ENCODE measurements at regions not wholly inside any gene's neighbourhood (a gene's known extent, or its start where the extent isn't known, plus 50 kb on each side); places are given as distances from the start of the nearest gene placed in this dataset.

- no peak overlapping the region for H3K9ac ChIP-seq (ENCODE audit: low read depth in 1 of 2, low read length in 2 of 2)
- no peak overlapping the region for H3K4me3 ChIP-seq (ENCODE audit: low read depth in 1 of 2, low read length in 2 of 2)
- no peaks in the 10 kb centered on the region for H3K36me3 ChIP-seq (ENCODE audit: control insufficient read depth in 1 of 2, insufficient read depth in 2 of 2, low read length in 2 of 2)
These were observed 511.3 kb downstream of the QKI start for GRCh38 chr6:163925839-163926238.

GRCh38 chr6:163923658-163924411 lies 509.3 kb downstream of the QKI start:
- H3K9ac ChIP-seq (ENCODE audit: low read depth in 1 of 2, low read length in 2 of 2) = no peak overlapping the region
- H3K27me3 ChIP-seq (ENCODE audit: control insufficient read depth in 1 of 2, insufficient read depth in 2 of 2, low read length in 2 of 2) = no peaks in the 10 kb centered on the region
- peaks cover 0 to 3% of the 10 kb centered on the region in 2 donors for H3K9me3 ChIP-seq (ENCODE audit: control insufficient read depth in 1 of 2, low read length in 2 of 2)
- H3K36me3 ChIP-seq (ENCODE audit: control insufficient read depth in 1 of 2, insufficient read depth in 2 of 2, low read length in 2 of 2) = no peaks in the 10 kb centered on the region
- no peak overlapping the region for H3K27ac ChIP-seq (ENCODE audit: low read depth, low read length)
- H3K4me1 ChIP-seq (ENCODE audit: control insufficient read depth in 1 of 2, insufficient read depth in 2 of 2, low read length in 2 of 2) = no peaks in the 10 kb centered on the region
- H3K4me3 ChIP-seq (ENCODE audit: low read depth in 1 of 2, low read length in 2 of 2) = no peak overlapping the region

More at GRCh38 chr6:163925839-163926238, 511.3 kb downstream of the QKI start:
- Histone ChIP-seq H3K27ac (ENCODE audit: low read depth, low read length) (no peak overlapping the region), H3K9me3 (ENCODE audit: control insufficient read depth in 1 of 2, low read length in 2 of 2) (peaks cover 0 to 2% of the 10 kb centered on the region in 2 donors), H3K4me1 (ENCODE audit: control insufficient read depth in 1 of 2, insufficient read depth in 2 of 2, low read length in 2 of 2) (no peaks in the 10 kb centered on the region), H3K27me3 (ENCODE audit: control insufficient read depth in 1 of 2, insufficient read depth in 2 of 2, low read length in 2 of 2) (no peaks in the 10 kb centered on the region)

DNA sequence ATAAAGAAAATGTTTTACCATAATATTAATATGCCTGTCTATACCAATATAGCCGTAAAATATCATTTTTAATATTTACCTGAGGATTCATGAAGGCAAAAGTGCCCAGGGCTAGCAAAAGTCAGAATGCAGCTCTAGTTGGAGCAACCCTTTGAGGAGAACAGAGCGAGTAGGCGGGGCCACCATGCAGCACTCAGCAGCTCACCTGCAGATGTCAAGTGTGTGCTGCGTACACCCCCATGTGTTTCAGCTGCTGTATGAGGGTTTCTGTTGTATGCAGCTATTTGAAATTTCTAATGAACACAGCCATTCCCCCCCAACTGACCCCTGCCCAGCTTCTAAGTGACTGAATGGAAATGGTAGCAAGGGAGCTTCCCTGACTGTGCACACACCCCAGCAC lies 508.0 kb downstream of the QKI start:
- Histone ChIP-seq H3K4me1 (ENCODE audit: control insufficient read depth in 1 of 2, insufficient read depth in 2 of 2, low read length in 2 of 2) (no peaks in the 10 kb centered on the region), H3K9me3 (ENCODE audit: control insufficient read depth in 1 of 2, low read length in 2 of 2) (peaks cover 0 to 4% of the 10 kb centered on the region in 2 donors), H3K9ac (ENCODE audit: low read depth in 1 of 2, low read length in 2 of 2) (no peak overlapping the region), H3K27ac (ENCODE audit: low read depth, low read length) (no peak overlapping the region), H3K4me3 (ENCODE audit: low read depth in 1 of 2, low read length in 2 of 2) (no peak overlapping the region), H3K36me3 (ENCODE audit: control insufficient read depth in 1 of 2, insufficient read depth in 2 of 2, low read length in 2 of 2) (no peaks in the 10 kb centered on the region), H3K27me3 (ENCODE audit: control insufficient read depth in 1 of 2, insufficient read depth in 2 of 2, low read length in 2 of 2) (no peaks in the 10 kb centered on the region)

DNA sequence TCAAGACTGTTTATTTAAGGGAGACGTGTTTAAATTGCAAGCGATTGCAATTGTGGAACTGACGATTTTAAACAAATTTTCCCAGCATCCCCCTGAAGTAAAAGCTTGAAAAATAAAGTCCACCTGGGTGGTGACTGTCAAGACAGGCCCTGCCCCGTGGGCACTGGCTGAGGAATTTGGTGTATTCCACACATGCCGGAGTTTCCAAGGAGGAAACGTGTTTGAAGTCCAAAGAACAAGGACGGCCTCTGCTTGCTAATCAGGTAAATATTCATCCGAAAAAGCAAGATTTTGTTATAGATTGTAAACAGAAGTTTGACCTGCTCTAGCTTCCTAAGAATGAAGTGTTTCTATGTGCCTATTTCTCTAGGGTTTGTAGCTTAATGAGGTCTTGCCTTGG lies 505.1 kb downstream of the QKI start:
- Histone ChIP-seq H3K9me3 (ENCODE audit: control insufficient read depth in 1 of 2, low read length in 2 of 2) (peaks cover 0 to 2% of the 10 kb centered on the region in 2 donors), H3K9ac (ENCODE audit: low read depth in 1 of 2, low read length in 2 of 2) (no peak overlapping the region), H3K27ac (ENCODE audit: low read depth, low read length) (no peak overlapping the region), H3K27me3 (ENCODE audit: control insufficient read depth in 1 of 2, insufficient read depth in 2 of 2, low read length in 2 of 2) (no peaks in the 10 kb centered on the region), H3K4me1 (ENCODE audit: control insufficient read depth in 1 of 2, insufficient read depth in 2 of 2, low read length in 2 of 2) (no peaks in the 10 kb centered on the region), H3K4me3 (ENCODE audit: low read depth in 1 of 2, low read length in 2 of 2) (no peak overlapping the region), H3K36me3 (ENCODE audit: control insufficient read depth in 1 of 2, insufficient read depth in 2 of 2, low read length in 2 of 2) (no peaks in the 10 kb centered on the region)

DNA sequence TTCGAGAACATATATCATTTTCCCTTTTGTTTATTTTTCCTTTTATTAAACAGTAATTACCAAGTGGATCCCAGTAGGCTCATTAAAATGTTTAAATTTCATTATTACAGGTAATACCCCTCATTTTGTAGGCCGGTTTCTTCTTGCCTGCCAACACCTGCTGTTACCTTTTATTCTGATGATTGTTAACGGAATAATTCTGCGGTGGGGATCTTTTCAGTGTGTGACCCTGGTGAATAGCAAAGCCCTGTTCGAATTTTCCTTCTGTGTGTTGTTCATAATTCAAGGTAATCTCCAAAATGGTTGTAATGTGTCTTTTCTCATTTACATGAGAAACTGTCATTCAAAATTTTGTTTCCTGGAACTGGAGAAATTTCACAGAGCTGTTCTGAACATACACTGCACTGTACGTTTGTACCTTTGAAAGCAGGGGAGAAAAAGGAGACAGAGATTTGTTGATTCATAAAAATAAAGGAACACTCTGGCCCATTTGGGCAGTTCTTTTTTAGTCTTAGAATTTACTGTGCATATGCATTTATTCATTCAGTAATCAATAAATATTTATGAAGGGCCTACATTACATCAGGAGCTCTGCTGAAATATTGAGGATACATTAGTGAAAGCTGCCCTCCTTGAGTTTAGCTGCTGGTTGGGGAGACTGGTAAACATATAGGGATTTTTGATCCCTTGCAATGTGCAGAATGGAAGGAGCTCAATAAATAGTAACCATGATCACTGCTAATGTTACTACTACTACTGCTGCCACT lies 502.0 kb downstream of the QKI start:
- no peak overlapping the region for H3K4me3 ChIP-seq (ENCODE audit: low read depth in 1 of 2, low read length in 2 of 2)
- peaks cover 0 to 2% of the 10 kb centered on the region in 2 donors for H3K9me3 ChIP-seq (ENCODE audit: control insufficient read depth in 1 of 2, low read length in 2 of 2)
- H3K36me3 ChIP-seq (ENCODE audit: control insufficient read depth in 1 of 2, insufficient read depth in 2 of 2, low read length in 2 of 2) = no peaks in the 10 kb centered on the region
- no peaks in the 10 kb centered on the region for H3K27me3 ChIP-seq (ENCODE audit: control insufficient read depth in 1 of 2, insufficient read depth in 2 of 2, low read length in 2 of 2)
- H3K9ac ChIP-seq (ENCODE audit: low read depth in 1 of 2, low read length in 2 of 2) = no peak overlapping the region
- no peaks in the 10 kb centered on the region for H3K4me1 ChIP-seq (ENCODE audit: control insufficient read depth in 1 of 2, insufficient read depth in 2 of 2, low read length in 2 of 2)
- H3K27ac ChIP-seq (ENCODE audit: low read depth, low read length) = no peak overlapping the region

DNA sequence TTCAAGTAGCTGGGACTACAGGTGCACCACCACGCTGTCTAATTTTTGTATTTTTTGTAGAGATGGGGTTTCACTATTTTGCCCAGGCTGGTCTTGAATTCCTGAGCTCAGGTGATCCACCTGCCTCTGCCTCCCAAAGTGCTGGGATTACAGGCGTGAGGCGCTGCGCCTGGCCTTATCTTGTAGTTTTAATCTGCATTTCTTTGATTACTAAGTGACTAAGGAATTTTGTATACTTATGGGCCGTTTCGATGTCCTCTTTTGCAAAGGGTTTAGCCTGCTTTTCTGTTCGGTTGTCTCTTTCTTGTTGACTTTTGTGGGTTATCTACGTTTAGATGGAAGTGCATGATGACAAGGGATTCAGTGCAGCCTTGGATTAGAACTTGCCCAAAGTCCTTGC lies 500.6 kb downstream of the QKI start:
- Histone ChIP-seq H3K36me3 (ENCODE audit: control insufficient read depth in 1 of 2, insufficient read depth in 2 of 2, low read length in 2 of 2) (no peaks in the 10 kb centered on the region), H3K9ac (ENCODE audit: low read depth in 1 of 2, low read length in 2 of 2) (no peak overlapping the region), H3K9me3 (ENCODE audit: control insufficient read depth in 1 of 2, low read length in 2 of 2) (peaks cover 0 to 2% of the 10 kb centered on the region in 2 donors), H3K4me1 (ENCODE audit: control insufficient read depth in 1 of 2, insufficient read depth in 2 of 2, low read length in 2 of 2) (no peaks in the 10 kb centered on the region), H3K4me3 (ENCODE audit: low read depth in 1 of 2, low read length in 2 of 2) (no peak overlapping the region), H3K27ac (ENCODE audit: low read depth, low read length) (no peak overlapping the region), H3K27me3 (ENCODE audit: control insufficient read depth in 1 of 2, insufficient read depth in 2 of 2, low read length in 2 of 2) (no peaks in the 10 kb centered on the region)

GRCh38 chr6:163913045-163913444 lies 498.5 kb downstream of the QKI start:
- Histone ChIP-seq H3K4me1 (ENCODE audit: control insufficient read depth in 1 of 2, insufficient read depth in 2 of 2, low read length in 2 of 2) (no peaks in the 10 kb centered on the region), H3K9ac (ENCODE audit: low read depth in 1 of 2, low read length in 2 of 2) (no peak overlapping the region), H3K36me3 (ENCODE audit: control insufficient read depth in 1 of 2, insufficient read depth in 2 of 2, low read length in 2 of 2) (no peaks in the 10 kb centered on the region), H3K27ac (ENCODE audit: low read depth, low read length) (no peak overlapping the region), H3K4me3 (ENCODE audit: low read depth in 1 of 2, low read length in 2 of 2) (no peak overlapping the region), H3K27me3 (ENCODE audit: control insufficient read depth in 1 of 2, insufficient read depth in 2 of 2, low read length in 2 of 2) (no peaks in the 10 kb centered on the region), H3K9me3 (ENCODE audit: control insufficient read depth in 1 of 2, low read length in 2 of 2) (peaks cover 0 to 2% of the 10 kb centered on the region in 2 donors)

DNA sequence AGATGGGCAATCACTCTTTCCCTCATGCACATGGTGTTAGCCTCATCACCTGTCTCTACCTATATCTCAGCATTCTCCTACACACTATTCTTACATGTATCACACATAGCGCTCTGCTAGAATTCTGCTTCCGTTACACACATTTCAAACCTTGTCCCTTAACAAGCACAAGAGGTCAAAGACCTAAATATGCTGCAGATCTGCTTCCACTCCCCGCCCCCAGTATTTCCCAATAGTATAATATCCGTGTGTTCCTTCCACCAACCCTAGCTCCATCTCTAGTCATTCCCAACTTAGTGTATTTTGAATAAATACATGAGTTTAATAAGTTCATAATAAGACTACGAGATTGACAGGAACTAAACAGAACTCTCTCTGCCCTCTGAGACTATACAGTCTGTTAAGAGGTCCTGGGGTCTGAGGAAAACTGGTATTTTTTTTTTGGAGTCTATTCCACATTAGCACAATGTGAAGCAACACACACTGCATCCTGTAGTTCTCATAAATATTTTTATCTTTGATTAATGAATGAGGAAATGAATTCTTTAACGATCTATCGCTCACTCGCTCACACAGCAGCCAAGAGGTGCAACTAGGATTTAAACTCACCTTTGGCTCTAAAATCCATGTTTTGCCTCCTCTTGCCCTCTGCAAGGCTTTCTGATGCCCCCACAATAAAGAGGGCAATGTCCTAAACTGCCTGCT lies 491.6 kb downstream of the QKI start:
- Histone ChIP-seq H3K27me3 (ENCODE audit: control insufficient read depth in 1 of 2, insufficient read depth in 2 of 2, low read length in 2 of 2) (no peaks in the 10 kb centered on the region), H3K9me3 (ENCODE audit: control insufficient read depth in 1 of 2, low read length in 2 of 2) (peaks cover 2 to 7% of the 10 kb centered on the region in 2 donors), H3K4me3 (ENCODE audit: low read depth in 1 of 2, low read length in 2 of 2) (no peak overlapping the region), H3K4me1 (ENCODE audit: control insufficient read depth in 1 of 2, insufficient read depth in 2 of 2, low read length in 2 of 2) (no peaks in the 10 kb centered on the region), H3K27ac (ENCODE audit: low read depth, low read length) (no peak overlapping the region), H3K9ac (ENCODE audit: low read depth in 1 of 2, low read length in 2 of 2) (no peak overlapping the region), H3K36me3 (ENCODE audit: control insufficient read depth in 1 of 2, insufficient read depth in 2 of 2, low read length in 2 of 2) (no peaks in the 10 kb centered on the region)

GRCh38 chr6:163904186-163904585 lies 489.7 kb downstream of the QKI start:
- Histone ChIP-seq H3K9me3 (ENCODE audit: control insufficient read depth in 1 of 2, low read length in 2 of 2) (peaks cover 2 to 7% of the 10 kb centered on the region in 2 donors), H3K4me1 (ENCODE audit: control insufficient read depth in 1 of 2, insufficient read depth in 2 of 2, low read length in 2 of 2) (no peaks in the 10 kb centered on the region), H3K4me3 (ENCODE audit: low read depth in 1 of 2, low read length in 2 of 2) (no peak overlapping the region), H3K9ac (ENCODE audit: low read depth in 1 of 2, low read length in 2 of 2) (no peak overlapping the region), H3K27ac (ENCODE audit: low read depth, low read length) (no peak overlapping the region), H3K27me3 (ENCODE audit: control insufficient read depth in 1 of 2, insufficient read depth in 2 of 2, low read length in 2 of 2) (no peaks in the 10 kb centered on the region), H3K36me3 (ENCODE audit: control insufficient read depth in 1 of 2, insufficient read depth in 2 of 2, low read length in 2 of 2) (no peaks in the 10 kb centered on the region)

DNA sequence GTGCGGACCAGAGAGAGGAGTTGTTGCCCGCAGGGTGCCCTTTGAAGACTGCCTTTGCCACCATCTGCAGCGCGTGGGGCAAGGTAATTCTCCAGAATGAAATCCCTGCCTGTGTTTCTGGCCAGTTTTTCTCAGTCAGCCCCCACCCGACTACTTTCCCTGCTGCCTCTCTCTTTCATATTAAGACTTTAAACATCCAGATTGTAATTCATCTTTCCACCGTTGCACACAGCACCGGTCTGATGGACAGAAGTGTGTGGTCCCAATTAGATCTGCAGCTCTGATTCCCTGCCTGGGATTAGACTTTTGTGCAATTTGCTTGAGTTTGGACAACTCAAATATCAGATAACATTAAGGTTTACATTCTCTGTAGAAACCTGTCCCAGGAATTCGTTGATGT lies 489.0 kb downstream of the QKI start:
- Histone ChIP-seq H3K9ac (ENCODE audit: low read depth in 1 of 2, low read length in 2 of 2) (no peak overlapping the region), H3K27ac (ENCODE audit: low read depth, low read length) (no peak overlapping the region), H3K4me1 (ENCODE audit: control insufficient read depth in 1 of 2, insufficient read depth in 2 of 2, low read length in 2 of 2) (no peaks in the 10 kb centered on the region), H3K9me3 (ENCODE audit: control insufficient read depth in 1 of 2, low read length in 2 of 2) (peaks cover 3 to 7% of the 10 kb centered on the region in 2 donors), H3K36me3 (ENCODE audit: control insufficient read depth in 1 of 2, insufficient read depth in 2 of 2, low read length in 2 of 2) (no peaks in the 10 kb centered on the region), H3K4me3 (ENCODE audit: low read depth in 1 of 2, low read length in 2 of 2) (no peak overlapping the region), H3K27me3 (ENCODE audit: control insufficient read depth in 1 of 2, insufficient read depth in 2 of 2, low read length in 2 of 2) (no peaks in the 10 kb centered on the region)
